HCT116 (cell line): ENCODE measurements at regions not wholly inside any gene's neighbourhood (a gene's known extent, or its start where the extent isn't known, plus 50 kb on each side); places are given as distances from the start of the nearest gene placed in this dataset.

Experiments
- ATAC-seq: fragments of 200-7000 bp; cut with Tn5 transposase; 2 replicates; pipeline ENCODE4 v1.9.1; 2020; ENCODE audit warnings: mild to moderate bottlenecking, moderate library complexity
- BruUV-seq: library from RNA; stranded (reverse); fragments of 400-500 nt; replicated peaks from 2 replicates; lab custom pipeline; 2021; lab: Mats Ljungman, UMichigan
- CTCF ChIA-PET: fragments of 300-600 bp; sonication (Branson Sonifier 250); formaldehyde crosslinking; loops from one replicate; lab custom pipeline; 2021; ENCODE audit warnings: antibody characterized with exemption; lab: Charles Lee
- POLR2A ChIA-PET: fragments of 300-600, 350-600 bp; sonication (Branson Sonifier 250); formaldehyde crosslinking; loops from one replicate; lab custom pipeline; 2021; ENCODE audit warnings: antibody characterized with exemption; lab: Charles Lee
- RAD21 ChIA-PET, 2 experiments: fragments of 300-600 bp; sonication (Branson Sonifier 250); formaldehyde crosslinking; loops; one replicate each; lab custom pipeline; 2023; ENCODE audit warnings: low total read pairs in 2 of 2; ENCODE audit not compliant: uncharacterized antibody in 2 of 2, unreplicated experiment in 2 of 2, low non-redundant PET in 1 of 2; lab: Charles Lee
- DNase-seq: peaks from one replicate; pipeline ENCODE4 v3.0.0-alpha.2; 2010; ENCODE audit warnings: low read depth, low spot score
- H2AFZ ChIP-seq: fragments of 200-600 bp; shearing (Covaris generic), sonication (generic); 2 replicates; pipeline ENCODE4 v1.6.1; 2017; ENCODE audit warnings: low read depth, mixed run types, mixed read lengths, antibody characterized with exemption, low read length; ENCODE audit not compliant: poor library complexity, severe bottlenecking
- H3K27ac ChIP-seq: 2 replicates; pipeline ENCODE4 v1.5.1; 2012; ENCODE audit warnings: low read depth, low read length
- H3K27me3 ChIP-seq: fragments of 200-600 bp; sonication (generic); 2 replicates; pipeline ENCODE4 v1.6.1; 2016; ENCODE audit warnings: mixed run types, low read length, mixed read lengths; ENCODE audit not compliant: insufficient read depth
- H3K36me3 ChIP-seq, 2 experiments: fragments of 200-500 bp in 1 of 2; fragments of 200-600 bp in 1 of 2; sonication (Bioruptor generic) in 1 of 2; sonication (generic) in 1 of 2; 2 replicates each; pipeline versions ENCODE4 v1.5.1 to v1.6.1; 2014 to 2016; ENCODE audit warnings: low read length in 2 of 2, inconsistent platforms in 1 of 2, mixed read lengths in 1 of 2, mixed run types in 1 of 2; ENCODE audit not compliant: insufficient read depth in 2 of 2, control insufficient read depth in 1 of 2
- H3K4me1 ChIP-seq, 2 experiments: fragments of 200-600 bp in 1 of 2; sonication (generic) in 1 of 2; 2 replicates each; pipeline versions ENCODE4 v1.5.1 to v1.6.1; 2012 to 2017; ENCODE audit warnings: low read length in 2 of 2, inconsistent platforms in 1 of 2, mild to moderate bottlenecking in 1 of 2, mixed read lengths in 1 of 2, mixed run types in 1 of 2, moderate library complexity in 1 of 2; ENCODE audit not compliant: insufficient read depth in 2 of 2, control insufficient read depth in 1 of 2
- H3K4me2 ChIP-seq: fragments of 200-600 bp; sonication (generic); 2 replicates; pipeline ENCODE4 v1.6.1; 2017; ENCODE audit warnings: mixed run types, low read length, mixed read lengths
- H3K4me3 ChIP-seq, 2 experiments: fragments of 200-600 bp in 1 of 2; sonication (generic) in 1 of 2; replicated peaks in 1 of 2; 2 replicates each; pipeline ENCODE4 v1.5.1; 2011 to 2016; ENCODE audit warnings: low read length in 2 of 2, control low read depth in 1 of 2, low read depth in 1 of 2, mild to moderate bottlenecking in 1 of 2, mixed read lengths in 1 of 2, mixed run types in 1 of 2
- H3K79me2 ChIP-seq: fragments of 200-600 bp; sonication (generic); 2 replicates; pipeline ENCODE4 v1.6.1; 2017; ENCODE audit warnings: mild to moderate bottlenecking, mixed run types, low read length, moderate library complexity, mixed read lengths; ENCODE audit not compliant: insufficient read depth
- H3K9ac ChIP-seq: fragments of 200-600 bp; sonication (generic); 2 replicates; pipeline ENCODE4 v1.6.1; 2016; ENCODE audit warnings: low read length, mixed read lengths
- H3K9me2 ChIP-seq: fragments of 200-600 bp; sonication (generic), shearing (Covaris generic); 2 replicates; pipeline ENCODE4 v1.6.1; 2017; ENCODE audit warnings: mixed run types, mild to moderate bottlenecking, moderate library complexity; ENCODE audit not compliant: insufficient read depth
- H3K9me3 ChIP-seq, 2 experiments: fragments of 200-500 bp in 1 of 2; fragments of 200-600 bp in 1 of 2; sonication (Bioruptor generic) in 1 of 2; sonication (generic) in 1 of 2; 2 replicates each; pipeline ENCODE4 v1.6.1; 2014 to 2017; ENCODE audit warnings: low read length in 2 of 2, mixed read lengths in 2 of 2, inconsistent platforms in 1 of 2, low read depth in 1 of 2, mild to moderate bottlenecking in 1 of 2, mixed run types in 1 of 2, moderate library complexity in 1 of 2; ENCODE audit not compliant: control insufficient read depth in 1 of 2, insufficient read depth in 1 of 2
- H4K20me1 ChIP-seq: fragments of 200-600 bp; sonication (generic), shearing (Covaris generic); 2 replicates; pipeline ENCODE4 v1.6.1; 2017; ENCODE audit warnings: mixed run types, mild to moderate bottlenecking, moderate library complexity; ENCODE audit not compliant: insufficient read depth
- CBX3 ChIP-seq: IDR thresholded peaks from 2 replicates; pipeline ENCODE4 v1.6.1; 2012; ENCODE audit warnings: low read depth
- EGR1 ChIP-seq: IDR thresholded peaks from 2 replicates; pipeline ENCODE4 v1.6.1; 2012; ENCODE audit warnings: low read depth
- ELF1 ChIP-seq: IDR thresholded peaks from 2 replicates; pipeline ENCODE4 v1.6.1; 2012; ENCODE audit warnings: low read depth, borderline replicate concordance
- FOSL1 ChIP-seq: IDR thresholded peaks from 2 replicates; pipeline ENCODE4 v1.6.1; 2012; ENCODE audit warnings: low read depth
- JUND ChIP-seq: IDR thresholded peaks from 2 replicates; pipeline ENCODE4 v1.6.1; 2012
- POLR2A ChIP-seq: IDR thresholded peaks from 2 replicates; pipeline ENCODE4 v1.7.0; 2011; ENCODE audit warnings: borderline replicate concordance; ENCODE audit not compliant: insufficient read depth, insufficient read length; ENCODE audit errors: extremely low read depth
- POLR2AphosphoS5 ChIP-seq: IDR thresholded peaks from 2 replicates; pipeline ENCODE4 v1.6.1; 2011; ENCODE audit warnings: mild to moderate bottlenecking, low read depth, low read length, moderate library complexity
- SP1 ChIP-seq: IDR thresholded peaks from 2 replicates; pipeline ENCODE4 v1.6.1; 2012; ENCODE audit warnings: low read depth
- SRF ChIP-seq: IDR thresholded peaks from 2 replicates; pipeline ENCODE4 v1.6.1; 2012; ENCODE audit warnings: low read depth
- TCF7L2 ChIP-seq: IDR thresholded peaks from 2 replicates; pipeline ENCODE4 v1.7.0; 2011; ENCODE audit warnings: borderline replicate concordance, inconsistent platforms; ENCODE audit not compliant: insufficient read depth, insufficient read length; ENCODE audit errors: extremely low read depth
- intact Hi-C: fragments of 100-400 bp; cut with micrococcal nuclease; formaldehyde crosslinking; loops from 2 replicates; pipeline ENCODE4 v1.10.0; 2022

- ATAC-seq = no peak
- RAD21 ChIA-PET = no interaction called here
- H3K9ac ChIP-seq = no peak overlapping the region
- no peaks in the 10 kb centered on the region for H3K79me2 ChIP-seq
- H3K4me2 ChIP-seq = no peak overlapping the region
- H2AFZ ChIP-seq = no peak overlapping the region
- H3K9me2 ChIP-seq = no peaks in the 10 kb centered on the region
- no TSS peak for BruUV-seq
- POLR2A ChIA-PET = no interaction called here
- CTCF ChIA-PET = no interaction called here
- no peak overlapping the region for H3K4me3 ChIP-seq
- no peaks in the 10 kb centered on the region for H3K4me1 ChIP-seq
- H3K36me3 ChIP-seq = no peaks in the 10 kb centered on the region
- intact Hi-C loops = no loop called here
- no peaks in the 10 kb centered on the region for H4K20me1 ChIP-seq
- TF ChIP-seq SP1 = no peak
- TF ChIP-seq ELF1 = no peak
- TF ChIP-seq EGR1 = no peak
- no peak for TF ChIP-seq SRF
- no peak for TF ChIP-seq TCF7L2
- TF ChIP-seq, all 23 proteins: peak for 0
- 0 out of 4 replicates have a peak, but pooled peaks cover 0 to 3% of the 10 kb centered on the region in 2 experiments for H3K9me3 ChIP-seq
- no peak overlapping the region for H3K27ac ChIP-seq
- DNase-seq = no peak
- H3K27me3 ChIP-seq = no peaks in the 10 kb centered on the region
Measured at GRCh38 chr13:67506407-67506806, 276.3 kb upstream of the PCDH9 start.

DNA sequence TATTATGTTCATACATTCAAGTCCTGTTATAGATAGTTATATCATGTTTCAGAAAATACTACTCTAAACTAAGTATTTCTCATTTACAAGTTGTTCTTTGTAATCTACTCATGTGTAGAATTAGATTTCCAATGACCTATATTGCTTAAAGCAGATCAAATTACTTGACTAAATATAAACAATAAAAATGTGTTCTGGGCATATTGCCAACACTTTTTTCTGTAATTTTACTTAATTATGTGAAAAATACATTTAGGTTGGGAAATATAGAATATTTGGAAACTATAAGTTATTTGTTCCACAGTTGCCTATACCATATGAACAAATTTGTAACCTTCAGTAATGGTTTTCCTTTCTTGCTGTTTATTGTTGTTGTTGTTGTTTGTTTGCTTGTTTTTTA lies 275.2 kb upstream of the PCDH9 start:
- no peaks in the 10 kb centered on the region for H3K27me3 ChIP-seq
- intact Hi-C loops = no loop called here
- no peak overlapping the region for H3K9ac ChIP-seq
- no peaks in the 10 kb centered on the region for H4K20me1 ChIP-seq
- ATAC-seq = no peak
- no peaks in the 10 kb centered on the region for H3K79me2 ChIP-seq
- no peaks in the 10 kb centered on the region for H3K4me1 ChIP-seq
- DNase-seq = no peak
- POLR2A ChIA-PET = no interaction called here
- no peaks in the 10 kb centered on the region for H3K9me2 ChIP-seq
- no peaks in the 10 kb centered on the region for H3K9me3 ChIP-seq
- no peak overlapping the region for H2AFZ ChIP-seq
- no peak overlapping the region for H3K4me2 ChIP-seq
- RAD21 ChIA-PET = no interaction called here
- CTCF ChIA-PET = no interaction called here
- TF ChIP-seq CBX3 (no peak), POLR2A (no peak), JUND (no peak), POLR2AphosphoS5 (no peak), FOSL1 (no peak)
- no TSS peak for BruUV-seq
- H3K4me3 ChIP-seq = no peak overlapping the region
- H3K36me3 ChIP-seq = no peaks in the 10 kb centered on the region
- H3K27ac ChIP-seq = no peak overlapping the region
